Upper lobe of right lung (tissue), 1 donor: ENCODE measurements at regions not wholly inside any gene's neighbourhood (a gene's known extent, or its start where the extent isn't known, plus 50 kb on each side); places are given as distances from the start of the nearest gene placed in this dataset.

ENCODE experiments used
- ATAC-seq: fragments of 200-7000 bp; cut with Tn5 transposase; one replicate; pipeline ENCODE4 v1.9.1; 2020; ENCODE audit warnings: mild to moderate bottlenecking, moderate library complexity
- DNase-seq: peaks from one replicate; pipeline ENCODE4 v3.0.0-alpha.2; 2020
- H3K27ac ChIP-seq: fragments of 200-600 bp; one replicate; pipeline ENCODE4 v1.8.0; 2022
- H3K27me3 ChIP-seq: fragments of 200-600 bp; one replicate; pipeline ENCODE4 v1.8.0; 2022; ENCODE audit warnings: mild to moderate bottlenecking
- H3K36me3 ChIP-seq: fragments of 200-600 bp; one replicate; pipeline ENCODE4 v1.8.0; 2022
- H3K4me1 ChIP-seq: fragments of 200-600 bp; one replicate; pipeline ENCODE4 v1.8.0; 2022
- H3K4me3 ChIP-seq: fragments of 200-600 bp; one replicate; pipeline ENCODE4 v1.8.0; 2022; ENCODE audit warnings: mild to moderate bottlenecking
- H3K9me3 ChIP-seq: fragments of 200-600 bp; one replicate; pipeline ENCODE4 v1.8.0; 2022
- CTCF ChIP-seq: fragments of 200-600 bp; IDR thresholded peaks from one replicate; pipeline ENCODE4 v1.8.0; 2022; ENCODE audit warnings: antibody characterized with exemption
- intact Hi-C: fragments of 100-400 bp; cut with DNase I; formaldehyde crosslinking; loops from one replicate; pipeline ENCODE4 v1.11.0; 2022
- donor health status: DM: no; HTN: yes; CAD: no; lungs with severe emphysema.

DNA sequence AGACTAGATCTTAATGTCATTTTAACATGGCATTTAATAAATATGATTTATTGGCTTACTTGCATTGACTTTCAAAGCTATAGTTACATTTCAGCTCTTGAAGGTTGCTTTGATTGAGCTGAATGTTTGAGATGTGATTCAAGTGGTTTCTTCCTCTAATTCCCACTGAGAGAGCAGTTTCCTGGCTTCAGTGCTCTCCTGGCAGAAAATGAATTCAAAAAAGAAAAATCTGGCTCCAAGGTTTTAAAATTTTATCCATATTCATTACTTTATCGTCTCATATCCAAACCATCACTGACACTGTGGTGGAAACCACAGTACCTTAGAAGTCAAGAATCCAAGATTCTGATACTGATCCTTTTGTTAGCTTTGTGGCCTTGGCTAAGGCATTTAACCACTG lies 263.1 kb upstream of the HSF2 start:
- H3K4me3 ChIP-seq: no peak overlapping the region
- H3K27ac ChIP-seq: no peak overlapping the region
- intact Hi-C loops: no loop called here
- TF ChIP-seq CTCF: no peak
- H3K27me3 ChIP-seq: no peaks in the 10 kb centered on the region
- DNase-seq (no peak), ATAC-seq (no peak)
- no peaks in the 10 kb centered on the region for H3K4me1 ChIP-seq
- no peaks in the 10 kb centered on the region for H3K36me3 ChIP-seq
- no peaks in the 10 kb centered on the region for H3K9me3 ChIP-seq

- Histone ChIP-seq H3K4me1 (no peaks in the 10 kb centered on the region), H3K4me3 (no peak overlapping the region), H3K36me3 (no peaks in the 10 kb centered on the region), H3K27ac (no peak overlapping the region), H3K27me3 (no peaks in the 10 kb centered on the region), H3K9me3 (no peaks in the 10 kb centered on the region)
- no peak for TF ChIP-seq CTCF
- ATAC-seq: no peak
- no peak for DNase-seq
- intact Hi-C loops: no loop called here
Measured at GRCh38 chr6:122140031-122140430, 259.4 kb upstream of the HSF2 start.

DNA sequence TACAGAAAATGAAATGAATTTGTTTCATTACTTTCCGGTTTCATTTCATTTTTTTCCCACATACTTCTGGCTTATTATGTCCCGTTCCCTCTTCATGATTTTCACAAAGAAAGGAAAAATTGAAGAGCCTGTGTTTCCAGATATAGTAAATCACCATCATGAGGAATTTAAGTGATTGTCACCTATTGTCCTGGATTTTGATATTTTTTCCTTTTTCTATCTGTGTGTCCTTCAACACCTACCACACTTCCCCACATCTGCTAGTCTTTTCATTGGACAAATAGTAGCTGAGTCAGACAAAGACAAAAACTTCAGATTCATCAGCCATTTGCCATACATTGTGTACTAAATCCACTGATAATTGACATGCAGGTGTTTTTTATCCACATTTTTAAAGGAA lies 258.2 kb upstream of the HSF2 start:
- TF ChIP-seq CTCF: no peak
- H3K27ac ChIP-seq: no peak overlapping the region
- intact Hi-C loops: no loop called here
- no peak overlapping the region for H3K4me3 ChIP-seq
- no peaks in the 10 kb centered on the region for H3K36me3 ChIP-seq
- H3K9me3 ChIP-seq: no peaks in the 10 kb centered on the region
- H3K27me3 ChIP-seq: no peaks in the 10 kb centered on the region
- no peaks in the 10 kb centered on the region for H3K4me1 ChIP-seq
- no peak for DNase-seq
- no peak for ATAC-seq

- intact Hi-C loops: no loop called here
- H3K27me3 ChIP-seq: no peaks in the 10 kb centered on the region
- no peak for TF ChIP-seq CTCF
- DNase-seq (no peak), ATAC-seq (peak; percentile 42)
- H3K4me3 ChIP-seq: no peak overlapping the region
- H3K27ac ChIP-seq: no peak overlapping the region
- H3K4me1 ChIP-seq: no peaks in the 10 kb centered on the region
- no peaks in the 10 kb centered on the region for H3K9me3 ChIP-seq
- H3K36me3 ChIP-seq: no peaks in the 10 kb centered on the region
Measured at GRCh38 chr6:122143813-122144601, 255.4 kb upstream of the HSF2 start.

GRCh38 chr6:122145246-122145645 lies 254.2 kb upstream of the HSF2 start:
- Histone ChIP-seq H3K9me3 (no peaks in the 10 kb centered on the region), H3K36me3 (no peaks in the 10 kb centered on the region), H3K27me3 (no peaks in the 10 kb centered on the region), H3K4me1 (no peaks in the 10 kb centered on the region), H3K4me3 (no peak overlapping the region), H3K27ac (no peak overlapping the region)
- ATAC-seq (no peak), DNase-seq (no peak)
- no peak for TF ChIP-seq CTCF
- intact Hi-C loops: no loop called here
